8988T (cell line): ENCODE measurements at regions not wholly inside any gene's neighbourhood (a gene's known extent, or its start where the extent isn't known, plus 50 kb on each side); places are given as distances from the start of the nearest gene placed in this dataset.
"Not testable (repeated sequence)": the region's sequence is repeated elsewhere in the genome, so short reads cannot be mapped to it uniquely, and the experiment has no call there.

Source experiments
- DNase-seq: peaks from one replicate; pipeline ENCODE4 v3.0.0; 2011

- no peak for DNase-seq
Measured at GRCh38 chr3:80010021-80010571, 242.3 kb upstream of the ROBO1 start.

- DNase-seq: no peak
Measured at GRCh38 chr3:80007522-80007921, 239.7 kb upstream of the ROBO1 start.

GRCh38 chr3:80006315-80006714 lies 238.5 kb upstream of the ROBO1 start:
- no peak for DNase-seq

- no peak for DNase-seq
Measured at GRCh38 chr3:80000022-80000421, 232.2 kb upstream of the ROBO1 start.

- no peak for DNase-seq
Measured at GRCh38 chr3:79994397-79994796, 226.6 kb upstream of the ROBO1 start.

GRCh38 chr3:79986338-79986737 lies 218.5 kb upstream of the ROBO1 start:
- no peak for DNase-seq

- no peak for DNase-seq
Measured at GRCh38 chr3:79985816-79986215, 218.0 kb upstream of the ROBO1 start.

- DNase-seq: no peak
Measured at GRCh38 chr3:79983118-79983517, 215.3 kb upstream of the ROBO1 start.

GRCh38 chr3:79979990-79980389 lies 212.2 kb upstream of the ROBO1 start:
- DNase-seq: no peak

- no peak for DNase-seq
Measured at GRCh38 chr3:79976466-79976865, 208.7 kb upstream of the ROBO1 start.

GRCh38 chr3:79973917-79974595 lies 206.3 kb upstream of the ROBO1 start:
- DNase-seq: no peak

GRCh38 chr3:79973482-79973881 lies 205.7 kb upstream of the ROBO1 start:
- DNase-seq: no peak

- DNase-seq: no peak
Measured at GRCh38 chr3:79968418-79968817, 200.6 kb upstream of the ROBO1 start.

- no peak for DNase-seq
Measured at GRCh38 chr3:79960594-79960993, 192.8 kb upstream of the ROBO1 start.

GRCh38 chr3:79957066-79957465 lies 189.3 kb upstream of the ROBO1 start:
- no peak for DNase-seq

GRCh38 chr3:79954756-79955155 lies 187.0 kb upstream of the ROBO1 start:
- DNase-seq: no peak

- DNase-seq: no peak
Measured at GRCh38 chr3:79953591-79954101, 185.8 kb upstream of the ROBO1 start.

- not testable (repeated sequence) for DNase-seq
Measured at GRCh38 chr3:79951426-79951825, 183.6 kb upstream of the ROBO1 start.

- DNase-seq: no peak
Measured at GRCh38 chr3:79947957-79948356, 180.2 kb upstream of the ROBO1 start.

- DNase-seq: no peak
Measured at GRCh38 chr3:79947469-79947868, 179.7 kb upstream of the ROBO1 start.

GRCh38 chr3:79937567-79937966 lies 169.8 kb upstream of the ROBO1 start:
- DNase-seq: no peak

GRCh38 chr3:79930196-79930595 lies 162.4 kb upstream of the ROBO1 start:
- DNase-seq: no peak

- DNase-seq: no peak
Measured at GRCh38 chr3:79928687-79929408, 161.1 kb upstream of the ROBO1 start.

- no peak for DNase-seq
Measured at GRCh38 chr3:79926522-79926921, 158.7 kb upstream of the ROBO1 start.
